Epithelial cell of esophagus (primary cell): ENCODE measurements at regions not wholly inside any gene's neighbourhood (a gene's known extent, or its start where the extent isn't known, plus 50 kb on each side); places are given as distances from the start of the nearest gene placed in this dataset.
"Not testable (repeated sequence)": the region's sequence is repeated elsewhere in the genome, so short reads cannot be mapped to it uniquely, and the experiment has no call there.

Source experiments
- DNase-seq: peaks from one replicate; pipeline ENCODE4 v3.0.0; 2010; ENCODE audit warnings: low read depth
- H3K4me3 ChIP-seq: 2 replicates; pipeline ENCODE4 v1.5.1; 2011; ENCODE audit warnings: mild to moderate bottlenecking, low read length, control low read depth
- CTCF ChIP-seq: IDR thresholded peaks from 2 replicates; pipeline ENCODE4 v1.5.1; 2011; ENCODE audit warnings: low read depth, mild to moderate bottlenecking, low read length, control low read depth, inconsistent platforms; ENCODE audit not compliant: insufficient read depth; ENCODE audit errors: missing control alignments

- DNase-seq = no peak
- no peak overlapping the region for H3K4me3 ChIP-seq
- no peak for TF ChIP-seq CTCF
These were observed 114.2 kb downstream of the OR2B2 start for GRCh38 chr6:27797960-27798359.

- not testable (repeated sequence) for H3K4me3 ChIP-seq, DNase-seq
These were observed 115.3 kb downstream of the OR2B2 start for GRCh38 chr6:27796736-27797481.

GRCh38 chr6:27795697-27796494 lies 116.3 kb downstream of the OR2B2 start:
- H3K4me3 ChIP-seq = no peak overlapping the region
- peak; percentile 68 for TF ChIP-seq CTCF
- DNase-seq = peak; percentile 89

GRCh38 chr6:27791182-27791943 lies 120.8 kb downstream of the OR2B2 start:
- H3K4me3 ChIP-seq = peak overlapping the region; percentile 78
- peak; percentile 84 for DNase-seq
- TF ChIP-seq CTCF = no peak

- not testable (repeated sequence) for H3K4me3 ChIP-seq, DNase-seq
These were observed 123.8 kb downstream of the OR2B2 start for GRCh38 chr6:27788376-27788775.

GRCh38 chr6:27786048-27786447 lies 126.1 kb downstream of the OR2B2 start:
- no peak overlapping the region for H3K4me3 ChIP-seq
- DNase-seq = no peak
- no peak for TF ChIP-seq CTCF

- no peak for TF ChIP-seq CTCF
- no peak for DNase-seq
- H3K4me3 ChIP-seq = no peak overlapping the region
These were observed 126.9 kb downstream of the OR2B2 start for GRCh38 chr6:27785294-27785693.
